ENCODE measurements at regions not wholly inside any gene's neighbourhood (a gene's known extent, or its start where the extent isn't known, plus 50 kb on each side); places are given as distances from the start of the nearest gene placed in this dataset.

DNA sequence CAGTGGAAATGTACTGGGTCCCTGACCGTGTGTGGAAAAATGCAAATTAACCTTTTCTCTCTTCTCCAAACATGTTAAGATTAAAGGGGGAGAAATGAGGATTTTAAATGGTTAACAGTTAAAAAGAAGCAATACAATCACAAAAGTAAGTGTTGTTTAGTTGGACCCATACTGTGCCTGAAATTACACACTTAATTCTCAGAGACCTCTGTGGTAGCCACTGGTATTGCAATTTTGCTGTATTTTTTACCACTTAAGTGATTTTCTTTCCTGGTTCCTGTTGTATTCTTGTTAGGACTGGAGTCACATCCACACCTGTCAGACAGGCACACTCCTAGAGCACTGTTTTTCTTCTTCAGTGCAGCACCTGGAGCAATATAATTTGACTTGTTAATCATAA, 179.6 kb upstream of the PDGFD start:
- no peak overlapping the region for H3K27ac ChIP-seq (ENCODE audit: low read depth, low read length)
- no peak overlapping the region for H4K91ac ChIP-seq (replicated peaks; ENCODE audit: insufficient read length, low read length)
- H3K4me1 ChIP-seq (replicated peaks in 1 of 4; ENCODE audit: control insufficient read depth in 3 of 4, insufficient read depth in 4 of 4, low read length in 3 of 4) = no peaks in the 10 kb centered on the region
- H3K23me2 ChIP-seq (ENCODE audit: low read depth, low read length) = no peaks in the 10 kb centered on the region
- POLR2A ChIA-PET (ENCODE audit: partially characterized antibody) = no interaction called here
- no peaks in the 10 kb centered on the region for H4K20me1 ChIP-seq (replicated peaks in 1 of 2; ENCODE audit: control insufficient read depth in 1 of 2, insufficient read depth in 2 of 2, low read length in 2 of 2)
- H2BK15ac ChIP-seq (ENCODE audit: low read length) = no peak overlapping the region
- H3K9me3 ChIP-seq (ENCODE audit: insufficient read depth in 2 of 2, low read depth in 1 of 2, low read length in 1 of 2) = no peaks in the 10 kb centered on the region
- TF ChIP-seq, protein P1, sequence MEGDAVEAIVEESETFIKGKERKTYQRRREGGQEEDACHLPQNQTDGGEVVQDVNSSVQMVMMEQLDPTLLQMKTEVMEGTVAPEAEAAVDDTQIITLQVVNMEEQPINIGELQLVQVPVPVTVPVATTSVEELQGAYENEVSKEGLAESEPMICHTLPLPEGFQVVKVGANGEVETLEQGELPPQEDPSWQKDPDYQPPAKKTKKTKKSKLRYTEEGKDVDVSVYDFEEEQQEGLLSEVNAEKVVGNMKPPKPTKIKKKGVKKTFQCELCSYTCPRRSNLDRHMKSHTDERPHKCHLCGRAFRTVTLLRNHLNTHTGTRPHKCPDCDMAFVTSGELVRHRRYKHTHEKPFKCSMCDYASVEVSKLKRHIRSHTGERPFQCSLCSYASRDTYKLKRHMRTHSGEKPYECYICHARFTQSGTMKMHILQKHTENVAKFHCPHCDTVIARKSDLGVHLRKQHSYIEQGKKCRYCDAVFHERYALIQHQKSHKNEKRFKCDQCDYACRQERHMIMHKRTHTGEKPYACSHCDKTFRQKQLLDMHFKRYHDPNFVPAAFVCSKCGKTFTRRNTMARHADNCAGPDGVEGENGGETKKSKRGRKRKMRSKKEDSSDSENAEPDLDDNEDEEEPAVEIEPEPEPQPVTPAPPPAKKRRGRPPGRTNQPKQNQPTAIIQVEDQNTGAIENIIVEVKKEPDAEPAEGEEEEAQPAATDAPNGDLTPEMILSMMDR (IDR thresholded peaks at IDR 0.05; ENCODE audit: control extremely low read depth in 1 of 3, insufficient read depth in 1 of 3, low read depth in 1 of 3, low read length in 3 of 3) = peak in 1 of 3 experiments; percentile 31; a peak in 1 of 4 replicates
- TF ChIP-seq SP4 (IDR thresholded peaks at IDR 0.05; ENCODE audit: low read length) = no peak
- H3K4ac ChIP-seq (replicated peaks; ENCODE audit: insufficient read length, low read depth, low read length) = no peak overlapping the region
- H3K79me1 ChIP-seq (ENCODE audit: low read depth, low read length) = no peaks in the 10 kb centered on the region
- WGBS, 2 experiments (ENCODE audit: extremely low coverage in 1 of 2, insufficient coverage in 1 of 2, insufficient read length in 1 of 2, insufficient replicate concordance in 2 of 2, low coverage in 1 of 2, low lambda C conversion rate in 2 of 2, missing lambda C conversion rate in 1 of 2) = 85% methylated on average over 1 of the region's 1 CpG; no CpG with 5 or more reads in 1 of the 2 experiments
- H4K8ac ChIP-seq (ENCODE audit: extremely low read depth, insufficient read depth, low read length) = no peak overlapping the region
- no peak overlapping the region for H2BK12ac ChIP-seq (ENCODE audit: low read depth, low read length)
- no peak overlapping the region for H3K14ac ChIP-seq (ENCODE audit: insufficient read length)
- H3K27me3 ChIP-seq (replicated peaks in 1 of 4; ENCODE audit: control insufficient read depth in 3 of 4, extremely low read depth in 1 of 4, insufficient read depth in 3 of 4, low read length in 3 of 4) = no peaks in the 10 kb centered on the region
- H3K56ac ChIP-seq (replicated peaks; ENCODE audit: insufficient read length, low read depth, low read length) = no peak overlapping the region
- CTCF ChIA-PET (ENCODE audit: partially characterized antibody) = interaction anchor here (1.4 to 3.0 kb wide), 3 partner anchors 10 to 23 kb away, joined by 4 to 20 read pairs (median 4); no protein-coding TSS in a partner anchor
- no peak overlapping the region for H3K18ac ChIP-seq (ENCODE audit: extremely low read depth, low read length)
- no peaks in the 10 kb centered on the region for H3K79me2 ChIP-seq (ENCODE audit: control insufficient read depth in 1 of 2, insufficient read depth in 2 of 2, low read length in 2 of 2)
- FAIRE-seq = no peak
- no peak for DNase-seq (ENCODE audit: low read depth in 1 of 2, low spot score in 2 of 2)
- H3K4me3 ChIP-seq (ENCODE audit: extremely low read depth in 1 of 4, insufficient read depth in 2 of 4, low read depth in 3 of 4, low read length in 4 of 4) = no peak overlapping the region
- no peak overlapping the region for H2AK5ac ChIP-seq (ENCODE audit: low read depth, low read length)
- H2AFZ ChIP-seq (ENCODE audit: low read length) = no peak overlapping the region
- no peak overlapping the region for H2BK20ac ChIP-seq (ENCODE audit: low read length)
- no peak overlapping the region for H4K5ac ChIP-seq (ENCODE audit: insufficient read length, low read depth, low read length)
- H3K4me2 ChIP-seq (ENCODE audit: insufficient read depth in 1 of 2, low read depth in 2 of 2, low read length in 2 of 2) = no peak overlapping the region
- no peak overlapping the region for H2BK5ac ChIP-seq (ENCODE audit: low read depth, low read length)
- no peak overlapping the region for H2BK120ac ChIP-seq (replicated peaks; ENCODE audit: low read depth, low read length)
- no peak overlapping the region for H3K9ac ChIP-seq (replicated peaks in 1 of 4; ENCODE audit: extremely low read depth in 1 of 4, low read depth in 3 of 4, low read length in 3 of 4)
- H3K23ac ChIP-seq (ENCODE audit: insufficient read length) = no peak overlapping the region
- H3K36me3 ChIP-seq (ENCODE audit: control insufficient read depth in 2 of 4, insufficient read depth in 4 of 4, low read length in 3 of 4) = no peaks in the 10 kb centered on the region

Data from H1 (cell line).